CD4-positive, alpha-beta T cell treated with Interleukin-6 for 4 hours (primary cell): ENCODE measurements at regions not wholly inside any gene's neighbourhood (a gene's known extent, or its start where the extent isn't known, plus 50 kb on each side); places are given as distances from the start of the nearest gene placed in this dataset.
"Not testable (repeated sequence)": the region's sequence is repeated elsewhere in the genome, so short reads cannot be mapped to it uniquely, and the experiment has no call there.

ENCODE experiments used
- DNase-seq: peaks from one replicate; pipeline ENCODE4 v3.0.0-alpha.2; 2020; ENCODE audit warnings: mixed read lengths

DNA sequence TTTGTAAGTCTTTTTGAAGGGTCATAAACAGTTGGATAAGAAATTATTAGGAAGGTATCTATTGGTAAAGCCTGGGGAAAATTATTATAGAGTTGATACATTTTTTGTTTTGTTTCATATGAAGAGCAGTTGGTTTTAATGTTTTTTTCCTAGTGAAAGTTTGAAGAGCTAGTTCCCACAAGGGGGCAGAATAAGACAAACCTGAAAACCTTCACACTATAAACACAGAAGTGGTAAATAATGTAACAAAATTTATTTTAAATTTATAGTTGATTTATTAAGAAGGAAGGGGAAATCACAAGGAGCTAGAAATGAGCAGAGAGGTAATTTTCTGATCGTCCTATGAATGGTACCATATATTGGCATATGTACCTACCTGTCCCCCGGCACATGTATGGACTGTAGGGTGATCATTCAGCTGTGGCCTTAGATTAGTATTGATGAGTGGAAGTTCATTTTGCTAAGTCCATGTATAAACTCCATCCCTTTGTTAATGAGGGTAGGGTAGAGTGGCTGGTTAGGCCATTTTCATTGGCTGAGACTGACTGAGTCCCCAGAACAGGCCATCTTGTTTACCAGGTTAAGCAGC lies 116.3 kb downstream of the TANC2 start:
- no peak for DNase-seq

DNA sequence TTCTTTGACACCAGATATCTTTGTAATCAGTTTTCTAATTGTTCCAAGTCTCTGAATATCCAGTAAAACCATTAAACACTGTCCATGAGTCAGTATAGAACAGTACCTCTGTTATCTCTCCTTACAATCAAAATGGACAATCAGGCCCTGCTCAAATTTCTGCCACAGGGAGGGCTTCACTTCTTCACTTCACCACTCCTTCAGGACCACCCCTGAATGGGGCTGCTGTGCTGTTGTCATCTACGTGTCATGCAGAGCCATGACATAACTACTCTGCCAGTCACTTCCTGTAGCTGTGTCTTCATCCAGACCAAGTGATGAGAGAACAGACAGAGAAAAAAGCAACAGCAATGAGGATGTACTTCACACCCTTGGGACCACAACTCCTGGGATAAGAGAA lies 116.9 kb downstream of the TANC2 start:
- no peak for DNase-seq

DNA sequence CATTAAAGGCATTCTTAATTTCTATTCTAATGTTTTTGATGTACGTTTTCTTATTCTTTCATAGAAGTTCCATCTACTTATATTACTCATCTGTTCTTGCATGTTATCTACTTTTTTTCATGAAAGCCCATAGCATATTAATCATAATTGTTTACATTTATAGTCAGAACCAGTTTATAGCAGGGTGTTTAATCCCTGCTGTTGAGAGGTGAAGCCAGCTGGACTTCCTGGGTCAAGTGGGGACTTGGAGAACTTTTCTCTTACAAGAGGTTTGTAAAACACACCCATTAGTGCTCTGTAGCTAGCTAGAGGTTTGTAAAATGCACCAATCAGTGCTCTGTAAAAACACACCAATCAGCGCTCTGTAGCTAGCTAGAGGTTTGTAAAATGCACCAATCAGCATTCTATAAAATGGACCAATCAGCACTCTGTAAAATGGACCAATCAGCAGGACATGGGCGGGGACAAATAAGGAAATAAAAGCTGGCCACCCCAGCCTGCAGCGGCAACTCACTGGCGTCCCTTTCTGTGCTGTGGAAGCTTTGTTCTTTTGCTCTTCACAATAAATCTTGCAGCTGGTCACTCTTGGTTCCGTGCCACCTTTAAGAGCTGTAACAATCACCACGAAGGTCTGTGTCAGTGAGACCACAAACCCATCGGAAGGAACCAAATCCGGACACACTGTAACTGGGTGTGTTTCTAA lies 120.6 kb downstream of the TANC2 start:
- no peak for DNase-seq

DNA sequence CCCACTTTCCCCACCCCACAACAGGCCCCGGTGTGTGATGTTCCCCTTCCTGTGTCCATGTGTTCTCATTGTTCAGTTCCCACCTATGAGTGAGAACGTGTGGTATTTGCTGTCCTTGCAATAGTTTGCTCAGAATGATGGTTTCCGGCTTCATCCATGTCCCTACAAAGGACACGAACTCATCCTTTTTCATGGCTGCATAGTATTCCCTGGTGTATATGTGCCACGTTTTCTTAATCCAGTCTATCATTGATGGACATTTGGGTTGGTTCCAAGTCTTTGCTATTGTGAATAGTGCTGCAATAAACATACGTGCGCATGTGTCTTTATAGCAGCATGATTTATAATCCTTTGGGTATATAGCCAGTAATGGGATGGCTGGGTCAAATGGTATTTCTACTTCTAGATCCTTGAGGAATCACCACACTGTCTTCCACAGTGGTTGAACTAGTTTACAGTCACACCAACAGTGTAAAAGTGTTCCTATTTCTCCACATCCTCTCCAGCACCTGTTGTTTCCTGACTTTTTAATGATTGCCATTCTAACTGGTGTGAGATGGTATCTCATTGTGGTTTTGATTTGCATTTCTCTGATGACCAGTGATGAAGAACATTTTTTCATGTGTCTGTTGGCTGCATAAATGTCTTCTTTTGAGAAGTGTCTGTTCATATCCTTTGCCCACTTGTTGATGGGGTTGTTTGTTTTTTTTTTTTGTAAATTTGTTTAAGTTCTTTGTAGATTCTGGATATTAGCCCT lies 124.5 kb downstream of the TANC2 start:
- DNase-seq, result not testable (repeated sequence)

DNA sequence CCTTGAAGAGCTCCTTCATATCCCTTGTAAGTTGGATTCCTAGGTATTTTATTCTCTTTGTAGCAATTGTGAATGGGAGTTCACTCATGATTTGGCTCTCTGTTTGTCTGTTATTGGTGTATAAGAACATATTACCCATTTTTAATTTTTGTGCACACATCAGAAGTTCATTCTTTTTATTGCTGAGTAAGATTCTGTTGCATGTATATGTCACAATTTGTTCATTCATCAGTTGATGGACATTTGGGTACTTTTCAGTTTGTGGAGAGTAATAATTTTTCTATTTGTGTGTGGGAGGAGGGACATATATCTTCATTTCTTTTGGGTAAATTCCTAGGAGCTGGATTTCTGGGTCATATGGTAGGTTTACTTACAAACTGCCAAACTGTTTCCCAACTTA lies 125.9 kb downstream of the TANC2 start:
- not testable (repeated sequence) for DNase-seq

DNA sequence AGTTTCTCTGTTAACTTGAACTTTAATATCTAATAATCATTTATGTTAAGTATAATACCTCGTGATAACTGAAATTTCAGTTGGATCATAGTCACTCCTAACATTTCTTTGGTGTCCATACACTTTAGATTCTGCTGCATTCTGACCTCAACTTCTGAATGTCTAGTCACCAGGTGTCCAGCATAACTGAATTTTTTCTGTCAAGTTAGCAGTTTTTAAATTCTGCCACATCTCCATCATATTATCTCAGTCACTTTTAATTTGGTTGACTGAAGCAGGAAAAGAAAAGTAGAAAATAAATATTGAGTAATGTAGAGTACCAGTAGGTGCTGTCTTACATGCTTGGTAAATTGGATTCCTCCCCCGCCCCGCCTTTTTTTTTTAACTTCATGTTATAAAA lies 128.6 kb downstream of the TANC2 start:
- DNase-seq, result no peak

DNA sequence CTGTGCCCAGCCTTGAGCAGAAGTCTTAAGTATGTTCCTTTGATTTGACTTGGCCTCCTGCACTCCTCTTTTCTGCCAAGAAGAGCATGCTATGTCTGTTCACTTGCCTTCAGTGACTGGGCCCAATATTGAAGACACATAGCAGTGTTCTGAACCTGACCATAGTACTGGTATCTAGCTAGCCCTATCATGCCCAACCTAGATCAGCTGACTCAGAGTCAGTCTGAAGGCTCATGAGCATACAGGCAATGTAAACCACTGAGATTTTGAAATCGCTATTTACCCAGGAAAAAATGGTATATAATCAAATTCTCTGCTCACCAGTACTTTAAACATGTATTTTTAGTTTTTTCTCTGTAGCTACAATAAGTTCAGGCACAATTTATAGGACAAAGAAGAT lies 129.4 kb downstream of the TANC2 start:
- DNase-seq, result no peak

DNA sequence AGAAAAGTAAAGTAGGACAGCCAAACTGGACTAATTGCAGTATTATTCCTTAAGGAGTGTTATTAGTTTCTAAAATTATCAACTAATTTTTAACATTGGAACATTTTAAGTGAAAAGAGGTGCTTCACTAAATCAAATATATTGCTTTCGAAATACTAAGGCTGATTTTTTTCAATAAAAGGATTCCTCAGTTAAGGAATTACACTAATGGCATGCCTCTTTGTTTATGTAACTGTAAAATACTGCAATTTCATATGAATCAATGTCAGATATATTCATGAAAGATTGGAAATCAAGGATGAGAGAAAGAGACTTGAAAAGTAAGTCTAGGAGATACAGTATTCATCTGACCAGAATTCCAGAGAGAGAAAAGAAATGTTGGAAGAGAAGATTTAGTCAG lies 129.8 kb downstream of the TANC2 start:
- no peak for DNase-seq

DNA sequence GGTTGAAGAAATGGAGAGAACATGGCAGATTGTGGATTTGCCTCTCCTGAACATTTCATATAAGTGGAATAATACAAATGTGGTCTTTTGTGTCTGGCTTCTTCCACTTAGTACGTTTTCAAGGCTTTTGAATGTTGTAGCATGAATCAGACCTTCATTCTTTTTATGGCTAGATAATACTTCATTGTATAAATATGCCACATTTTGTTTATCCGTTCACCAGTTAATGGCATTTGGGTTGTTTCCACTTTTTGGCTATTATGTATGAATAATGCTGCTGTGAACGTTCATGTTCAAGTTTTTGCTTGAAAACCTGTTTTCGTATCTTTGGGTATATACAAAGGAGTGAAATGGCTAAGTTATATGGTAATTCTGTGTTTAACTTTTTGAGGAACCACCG lies 130.4 kb downstream of the TANC2 start:
- no peak for DNase-seq

DNA sequence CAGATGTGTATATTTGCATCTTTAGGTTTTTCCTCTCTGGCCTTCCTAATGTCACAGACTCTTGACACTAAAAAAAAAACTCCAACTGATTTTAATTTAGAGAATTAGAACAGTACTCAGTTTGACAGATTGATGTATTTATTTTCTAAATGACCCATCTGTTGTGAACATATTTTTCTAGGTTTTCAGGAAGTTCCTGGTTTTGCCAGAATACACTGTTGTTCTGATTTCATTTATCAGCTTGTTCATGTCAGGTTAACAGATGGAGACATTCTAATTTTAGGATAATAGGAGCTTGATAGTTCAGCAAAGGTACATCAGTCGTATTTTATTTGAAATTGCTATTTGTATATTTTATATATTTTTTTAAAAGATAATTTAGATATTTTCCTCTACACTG lies 133.4 kb downstream of the TANC2 start:
- no peak for DNase-seq

DNA sequence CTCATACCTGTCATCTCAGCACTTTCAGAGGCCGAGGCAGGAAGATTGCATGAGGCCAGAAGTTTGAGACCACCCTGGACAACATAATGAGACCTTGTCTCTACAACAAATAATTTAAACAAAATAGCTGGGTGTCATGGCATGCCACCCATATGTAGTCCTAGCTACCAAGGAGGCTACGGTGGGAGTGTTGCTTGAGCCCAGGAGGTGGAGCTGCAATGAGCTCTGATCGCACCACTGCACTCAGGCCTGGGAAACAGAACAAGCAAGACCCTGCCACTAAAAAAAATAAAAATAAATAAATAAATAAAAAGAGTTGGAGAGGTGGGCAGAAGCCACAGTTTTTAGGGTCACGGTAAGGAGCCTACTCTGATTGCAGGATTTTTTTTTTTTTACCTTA lies 136.0 kb downstream of the TANC2 start:
- DNase-seq, result no peak

DNA sequence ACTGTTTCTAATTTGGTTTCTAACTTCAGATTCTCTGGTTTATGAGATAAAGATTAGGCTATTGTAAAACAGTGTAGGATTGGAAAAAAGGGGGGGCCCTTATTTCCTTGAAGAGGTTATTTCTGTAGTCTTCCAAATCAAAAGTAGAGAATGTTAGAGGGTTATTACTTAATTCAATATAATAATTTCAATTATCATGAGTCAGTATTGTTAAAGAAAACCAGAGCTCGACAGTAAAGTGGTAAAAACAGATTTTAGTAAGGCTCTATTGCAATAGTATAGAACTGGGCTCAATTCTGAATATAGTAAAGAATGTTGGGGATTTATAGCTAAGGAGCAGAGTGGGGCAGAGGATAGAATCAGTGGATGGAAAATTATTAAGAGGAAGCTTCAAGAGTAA lies 140.0 kb downstream of the TANC2 start:
- DNase-seq, result no peak

DNA sequence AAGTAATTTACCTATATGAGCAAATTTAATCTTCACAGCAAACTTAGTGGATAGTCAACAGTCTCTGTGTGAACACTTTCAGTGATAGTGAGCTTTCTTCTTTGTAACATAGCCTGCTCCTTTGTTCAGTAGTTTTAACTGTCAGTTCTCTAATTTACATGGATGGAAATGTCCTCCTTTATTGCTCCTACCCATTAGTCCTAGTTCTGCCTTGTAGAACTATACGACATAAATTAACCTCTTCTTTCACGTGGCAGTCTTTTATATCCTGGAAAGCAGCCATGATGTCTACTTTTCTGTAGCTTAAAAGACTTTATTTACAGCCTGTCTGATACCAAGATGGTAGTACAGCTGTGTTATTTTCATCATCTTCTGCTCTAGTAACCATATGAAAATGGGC lies 143.6 kb downstream of the TANC2 start:
- no peak for DNase-seq

DNA sequence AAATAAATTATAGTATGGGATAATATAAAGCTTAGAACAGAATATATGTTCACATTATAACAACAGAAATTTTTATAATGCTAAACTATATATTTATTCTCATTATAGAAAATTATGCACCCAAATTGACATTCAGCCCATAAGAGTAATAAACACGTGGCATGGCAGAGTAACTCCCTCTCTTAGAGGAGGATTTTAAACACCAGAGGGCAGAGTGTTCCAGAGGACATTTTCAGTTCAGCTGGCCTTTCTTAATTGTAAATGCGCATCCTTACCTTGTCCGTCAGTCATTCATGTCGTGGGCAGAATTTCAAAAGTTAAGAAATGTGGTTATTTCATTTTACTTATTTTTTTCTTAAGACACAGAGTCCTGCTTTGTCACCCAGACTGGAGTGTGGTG lies 147.1 kb downstream of the TANC2 start:
- no peak for DNase-seq

DNA sequence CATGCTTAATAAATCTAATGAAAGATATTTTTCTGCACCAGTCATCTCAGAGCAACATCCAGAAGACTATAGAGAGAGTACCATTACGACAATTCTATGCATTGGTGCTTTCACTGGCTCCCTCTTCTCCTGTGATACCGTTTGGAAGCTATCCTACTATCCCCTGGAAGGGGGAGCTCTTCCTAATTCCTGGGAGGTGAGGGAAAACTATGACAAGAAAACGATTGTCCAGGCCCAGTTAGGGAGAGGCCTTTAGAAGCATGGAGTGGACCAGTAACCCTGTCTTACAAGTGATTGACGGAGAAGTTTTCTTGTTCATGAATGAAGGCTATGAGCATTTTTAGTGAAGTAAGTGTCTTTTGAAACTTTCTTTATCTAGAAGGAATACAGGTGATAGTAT lies 150.2 kb downstream of the TANC2 start:
- no peak for DNase-seq

DNA sequence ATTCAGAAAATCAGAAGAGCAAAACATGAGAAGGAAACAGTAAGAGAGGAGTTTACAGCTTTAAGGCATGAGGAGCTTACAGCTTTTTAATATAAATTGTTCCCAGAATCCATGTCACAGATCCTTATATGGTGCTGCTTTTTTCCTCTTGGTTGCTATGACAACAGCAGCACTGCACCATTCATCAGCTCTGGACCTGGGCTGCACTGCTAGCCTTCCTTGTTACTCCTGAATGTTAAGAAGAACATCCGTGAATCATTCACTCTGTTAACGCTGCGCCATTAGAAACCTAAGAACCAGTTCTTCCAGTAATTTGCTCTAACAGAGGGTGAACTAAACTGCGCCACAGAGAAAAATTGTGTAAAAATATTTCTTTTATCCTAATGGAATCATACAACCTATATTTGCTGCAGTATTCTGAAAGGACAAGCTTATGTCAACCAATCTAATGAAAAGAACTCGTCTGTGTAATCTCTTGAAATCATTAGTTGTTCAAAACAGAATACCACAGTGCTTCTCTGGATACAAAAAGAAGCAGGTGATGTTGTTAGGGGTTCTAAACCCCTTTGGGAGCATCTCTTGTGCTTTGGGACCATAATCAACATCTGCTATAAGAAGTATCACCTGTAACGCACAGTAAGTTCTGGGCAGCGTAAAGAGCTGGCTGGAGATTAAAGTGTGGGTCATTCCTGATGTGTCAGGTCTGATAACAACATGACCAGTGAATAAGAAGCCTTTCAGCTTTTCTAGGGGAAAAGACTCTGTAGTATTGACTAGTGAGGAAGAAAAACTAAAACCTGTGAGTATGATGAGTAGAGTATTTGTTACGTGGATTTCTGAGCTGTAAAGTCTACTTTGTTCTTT lies 151.2 kb downstream of the TANC2 start:
- DNase-seq, result no peak

DNA sequence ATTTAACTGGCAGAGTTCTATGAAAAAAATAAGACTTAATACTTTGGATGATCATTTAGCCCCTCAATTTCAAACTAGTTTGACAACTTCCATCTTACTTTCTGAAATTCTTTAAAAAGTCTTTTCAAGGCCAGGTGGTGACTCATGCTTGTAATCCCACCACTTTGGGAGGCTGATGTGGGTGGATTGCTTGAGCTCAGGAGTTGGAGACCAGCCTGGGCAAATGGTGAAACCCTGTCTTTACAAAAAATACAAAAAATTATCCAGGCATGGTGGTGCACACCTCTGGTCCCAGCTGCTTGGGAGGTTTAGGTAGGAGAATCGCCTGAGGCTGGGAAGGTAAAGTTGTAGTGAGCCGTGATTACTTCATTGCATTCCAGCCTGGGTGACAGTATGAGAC lies 154.4 kb downstream of the TANC2 start:
- no peak for DNase-seq

DNA sequence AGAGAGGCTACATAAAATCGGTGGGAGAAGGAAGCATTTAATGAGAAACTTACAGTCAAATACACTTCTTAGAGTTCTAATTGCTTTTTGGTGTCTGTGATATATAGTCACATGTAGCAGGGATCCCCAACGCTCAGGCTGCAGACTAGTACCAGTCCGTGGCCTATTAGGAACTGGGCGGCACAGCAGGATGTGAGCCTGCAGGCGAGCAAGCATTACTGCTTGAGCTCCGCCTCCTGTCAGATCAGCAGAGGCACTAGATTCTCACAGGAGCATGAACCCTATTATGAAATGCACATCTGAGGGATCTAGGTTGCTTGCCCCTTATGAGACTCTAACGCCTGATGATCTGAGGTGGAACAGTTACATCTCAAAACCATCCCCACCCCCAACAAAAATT lies 158.5 kb downstream of the TANC2 start:
- no peak for DNase-seq

DNA sequence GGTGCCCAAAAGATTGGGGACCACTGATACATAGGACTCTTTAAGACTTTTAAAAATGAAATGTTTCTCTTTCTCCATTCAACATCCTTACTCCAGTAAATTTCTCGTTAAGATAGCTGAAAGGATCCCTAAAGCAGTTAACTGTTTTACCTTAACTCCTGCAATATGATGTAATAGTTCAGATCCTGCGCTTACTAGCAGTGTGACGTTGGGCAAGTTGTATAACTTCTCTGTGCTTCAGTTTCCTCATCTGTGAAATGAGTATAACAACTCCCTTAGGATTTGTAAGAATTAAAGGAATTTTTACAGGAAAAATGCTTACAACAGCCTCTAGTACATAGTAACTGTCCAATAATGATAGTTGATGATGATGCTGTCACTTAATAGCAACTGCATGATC lies 158.9 kb downstream of the TANC2 start:
- no peak for DNase-seq

DNA sequence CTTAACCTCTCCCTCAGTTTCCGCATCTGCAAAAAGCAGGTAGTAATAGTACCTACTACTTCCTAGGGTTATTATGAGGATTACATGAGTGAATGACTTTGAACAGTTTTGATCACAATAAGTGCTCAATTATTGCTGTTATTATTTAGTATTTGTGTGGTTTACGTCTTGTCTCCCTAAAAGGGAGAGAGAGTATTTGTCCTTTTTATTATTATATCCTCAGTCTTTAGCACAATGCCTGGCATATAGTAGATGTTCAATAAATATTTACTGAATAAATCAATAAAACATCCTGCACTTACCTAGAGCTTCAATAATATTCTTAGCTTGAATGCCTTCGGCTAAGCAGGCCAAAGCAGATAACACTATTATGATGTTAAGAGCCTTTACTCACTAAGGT lies 160.0 kb downstream of the TANC2 start:
- no peak for DNase-seq

DNA sequence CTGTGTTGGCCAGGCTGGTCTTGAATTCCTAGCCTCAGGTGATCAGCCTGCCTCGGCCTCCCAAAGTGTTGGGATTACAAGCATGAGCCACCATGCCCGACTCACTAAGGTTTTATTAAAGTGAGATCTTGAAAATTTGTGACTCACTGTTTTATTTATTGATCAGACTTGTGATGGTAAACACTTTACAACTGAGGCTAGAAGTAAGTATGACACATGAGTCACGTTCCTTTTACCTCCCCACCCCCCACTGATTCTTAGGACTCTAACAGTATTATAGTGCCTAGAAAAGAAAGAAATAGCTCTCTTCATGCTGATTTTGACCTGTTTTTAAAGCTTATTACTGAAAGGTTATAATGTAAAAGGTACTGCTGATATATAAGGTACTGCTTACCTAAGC lies 160.6 kb downstream of the TANC2 start:
- no peak for DNase-seq

DNA sequence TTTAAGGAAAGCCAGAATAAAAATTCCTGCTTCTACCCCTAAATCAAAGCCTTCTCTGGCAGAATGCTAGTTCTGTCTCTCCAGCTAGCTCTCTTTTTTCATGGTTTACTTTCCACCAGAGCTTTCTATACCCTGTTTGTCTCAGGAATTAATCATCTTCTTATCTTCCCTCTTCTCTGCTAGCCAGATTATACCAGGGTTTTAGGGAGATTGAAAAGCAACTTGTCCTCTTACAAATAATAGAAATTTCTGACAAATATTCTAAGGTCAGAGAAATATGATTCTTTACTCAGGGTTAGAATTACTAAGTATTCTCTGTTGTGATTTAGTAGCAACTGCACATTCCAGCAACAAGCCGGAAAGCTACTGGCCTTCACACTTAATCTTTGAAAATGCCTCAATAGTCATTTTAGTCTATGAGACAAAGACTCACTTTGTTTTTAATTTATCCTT lies 166.4 kb downstream of the TANC2 start:
- no peak for DNase-seq

DNA sequence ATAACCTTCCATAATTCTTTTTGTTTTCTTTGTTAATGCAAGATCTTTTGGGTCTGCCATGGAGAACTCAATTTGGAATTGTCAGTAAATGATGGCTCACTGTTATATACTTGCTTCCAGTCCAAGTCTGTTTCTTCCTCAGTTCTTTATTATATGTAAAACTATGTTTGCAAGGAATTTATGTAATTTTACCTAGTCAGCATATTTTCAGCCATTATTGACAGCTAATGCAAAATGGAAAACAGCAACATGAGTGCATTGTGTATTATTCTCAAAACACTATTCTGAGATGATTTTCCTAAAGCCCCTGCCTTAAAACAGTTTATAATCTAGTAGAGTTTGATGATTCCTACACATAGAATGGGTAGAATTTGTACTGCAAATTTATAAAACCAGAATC lies 167.5 kb downstream of the TANC2 start:
- DNase-seq, result no peak
